ENCODE measurements at regions not wholly inside any gene's neighbourhood (a gene's known extent, or its start where the extent isn't known, plus 50 kb on each side); places are given as distances from the start of the nearest gene placed in this dataset.

DNA sequence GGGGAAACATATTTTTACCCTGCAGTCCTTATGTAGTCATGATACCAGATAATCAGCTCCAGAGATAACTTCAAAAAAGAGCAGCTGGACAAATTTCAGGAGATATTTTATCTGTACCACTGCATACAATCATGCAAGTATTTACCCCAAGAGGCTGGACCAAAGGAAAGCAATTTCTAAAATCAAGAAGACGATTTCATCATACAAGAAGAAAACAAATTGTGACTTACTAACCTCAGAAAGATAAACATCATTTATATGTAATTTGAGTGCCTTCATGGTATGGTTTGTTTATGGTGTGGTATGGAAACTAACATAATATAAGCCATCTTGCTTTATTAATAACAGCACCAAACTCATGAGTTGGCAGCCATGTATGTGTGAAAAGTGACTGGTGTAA, 603.6 kb downstream of the PSAT1 start:
- TF ChIP-seq, protein P1, sequence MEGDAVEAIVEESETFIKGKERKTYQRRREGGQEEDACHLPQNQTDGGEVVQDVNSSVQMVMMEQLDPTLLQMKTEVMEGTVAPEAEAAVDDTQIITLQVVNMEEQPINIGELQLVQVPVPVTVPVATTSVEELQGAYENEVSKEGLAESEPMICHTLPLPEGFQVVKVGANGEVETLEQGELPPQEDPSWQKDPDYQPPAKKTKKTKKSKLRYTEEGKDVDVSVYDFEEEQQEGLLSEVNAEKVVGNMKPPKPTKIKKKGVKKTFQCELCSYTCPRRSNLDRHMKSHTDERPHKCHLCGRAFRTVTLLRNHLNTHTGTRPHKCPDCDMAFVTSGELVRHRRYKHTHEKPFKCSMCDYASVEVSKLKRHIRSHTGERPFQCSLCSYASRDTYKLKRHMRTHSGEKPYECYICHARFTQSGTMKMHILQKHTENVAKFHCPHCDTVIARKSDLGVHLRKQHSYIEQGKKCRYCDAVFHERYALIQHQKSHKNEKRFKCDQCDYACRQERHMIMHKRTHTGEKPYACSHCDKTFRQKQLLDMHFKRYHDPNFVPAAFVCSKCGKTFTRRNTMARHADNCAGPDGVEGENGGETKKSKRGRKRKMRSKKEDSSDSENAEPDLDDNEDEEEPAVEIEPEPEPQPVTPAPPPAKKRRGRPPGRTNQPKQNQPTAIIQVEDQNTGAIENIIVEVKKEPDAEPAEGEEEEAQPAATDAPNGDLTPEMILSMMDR (conservative IDR thresholded peaks at IDR 0.05; ENCODE audit: low read length): no peak
- no peak for TF ChIP-seq EZH2phosphoT487 (IDR thresholded peaks at IDR 0.05; ENCODE audit: borderline replicate concordance)
